Skin of body (tissue), 1 donor: ENCODE measurements at regions not wholly inside any gene's neighbourhood (a gene's known extent, or its start where the extent isn't known, plus 50 kb on each side); places are given as distances from the start of the nearest gene placed in this dataset.

Experiments used
- DNase-seq: peaks from one replicate; lab custom pipeline; 2025; lab: John Stamatoyannopoulos, UW

- no peak for DNase-seq
Measured at GRCh38 chr7:22588351-22588750, 88.4 kb upstream of the STEAP1B start.

GRCh38 chr7:22587322-22587721 lies 87.3 kb upstream of the STEAP1B start:
- peak; percentile 12 for DNase-seq

GRCh38 chr7:22586786-22587140 lies 86.8 kb upstream of the STEAP1B start:
- peak; percentile 5 for DNase-seq

- no peak for DNase-seq
Measured at GRCh38 chr7:22586101-22586785, 86.3 kb upstream of the STEAP1B start.

- no peak for DNase-seq
Measured at GRCh38 chr7:22584179-22584578, 84.2 kb upstream of the STEAP1B start.

GRCh38 chr7:22582863-22583622 lies 83.1 kb upstream of the STEAP1B start:
- DNase-seq: peak; percentile 18

GRCh38 chr7:22581099-22581498 lies 81.1 kb upstream of the STEAP1B start:
- DNase-seq: no peak

- DNase-seq: no peak
Measured at GRCh38 chr7:22579961-22580360, 80.0 kb upstream of the STEAP1B start.

GRCh38 chr7:22578007-22578733 lies 78.2 kb upstream of the STEAP1B start:
- DNase-seq: peak; percentile 67

GRCh38 chr7:22577470-22578001 lies 77.5 kb upstream of the STEAP1B start:
- DNase-seq: peak; percentile 93

GRCh38 chr7:22576612-22577469 lies 76.9 kb upstream of the STEAP1B start:
- no peak for DNase-seq

GRCh38 chr7:22574754-22575520 lies 74.9 kb upstream of the STEAP1B start:
- peak; percentile 52 for DNase-seq

- no peak for DNase-seq
Measured at GRCh38 chr7:22572937-22573336, 72.9 kb upstream of the STEAP1B start.

GRCh38 chr7:22572292-22572691 lies 72.3 kb upstream of the STEAP1B start:
- DNase-seq: peak; percentile 13

- no peak for DNase-seq
Measured at GRCh38 chr7:22571766-22572165, 71.8 kb upstream of the STEAP1B start.

GRCh38 chr7:22569586-22570321 lies 69.8 kb upstream of the STEAP1B start:
- no peak for DNase-seq

- no peak for DNase-seq
Measured at GRCh38 chr7:22566592-22566991, 66.6 kb upstream of the STEAP1B start.

GRCh38 chr7:22566176-22566575 lies 66.2 kb upstream of the STEAP1B start:
- no peak for DNase-seq

- no peak for DNase-seq
Measured at GRCh38 chr7:22565315-22565811, 65.4 kb upstream of the STEAP1B start.
